Natural killer cell (primary cell): ENCODE measurements at regions not wholly inside any gene's neighbourhood (a gene's known extent, or its start where the extent isn't known, plus 50 kb on each side); places are given as distances from the start of the nearest gene placed in this dataset.

Source experiments
- ATAC-seq, 3 donors: fragments of 150-1000 bp in 2 of 3; fragments of 200-7000 bp in 1 of 3; cut with Tn5 transposase; 1 replicate in 1 of 3; 2 replicates in 2 of 3; pipeline ENCODE4 v1.10.0; 2021; ENCODE audit warnings: mild to moderate bottlenecking in 2 of 3, moderate library complexity in 2 of 3
- DNase-seq, 2 donors: peaks; one replicate each; pipeline versions ENCODE4 v3.0.0 to v3.0.0-alpha.2; 2013 to 2021; ENCODE audit warnings: mixed read lengths in 1 of 2
- H3K27ac ChIP-seq: one replicate; pipeline ENCODE4 v1.5.1; 2013; ENCODE audit warnings: mild to moderate bottlenecking, low read length
- H3K27me3 ChIP-seq: one replicate; pipeline ENCODE4 v1.6.1; 2013; ENCODE audit warnings: low read length; ENCODE audit not compliant: control insufficient read depth, insufficient read depth
- H3K36me3 ChIP-seq: one replicate; pipeline ENCODE4 v1.6.1; 2013; ENCODE audit warnings: low read length; ENCODE audit not compliant: control insufficient read depth, insufficient read depth
- H3K4me1 ChIP-seq: one replicate; pipeline ENCODE4 v1.6.1; 2013; ENCODE audit warnings: low read length; ENCODE audit not compliant: control insufficient read depth, insufficient read depth
- H3K4me3 ChIP-seq: one replicate; pipeline ENCODE4 v1.5.1; 2013; ENCODE audit warnings: low read length
- H3K9me3 ChIP-seq: one replicate; pipeline ENCODE4 v1.6.1; 2013; ENCODE audit warnings: low read length; ENCODE audit not compliant: control insufficient read depth, insufficient read depth
- H3K27ac Mint-ChIP-seq, 2 donors: one replicate each; pipeline ENCODE4 v1.8.0; 2022; ENCODE audit warnings: mild to moderate bottlenecking in 2 of 2, mixed read lengths in 2 of 2, moderate library complexity in 1 of 2
- H3K27me3 Mint-ChIP-seq, 2 donors: one replicate each; pipeline ENCODE4 v1.8.0; 2022; ENCODE audit warnings: low read depth in 2 of 2, mixed read lengths in 2 of 2
- H3K36me3 Mint-ChIP-seq: one replicate; pipeline ENCODE4 v1.8.0; 2022; ENCODE audit warnings: mixed read lengths
- H3K4me1 Mint-ChIP-seq, 2 donors: one replicate each; pipeline ENCODE4 v1.8.0; 2022; ENCODE audit warnings: mixed read lengths in 2 of 2
- H3K4me3 Mint-ChIP-seq: one replicate; pipeline ENCODE4 v1.8.0; 2022; ENCODE audit warnings: mild to moderate bottlenecking, moderate library complexity, mixed read lengths
- H3K9me3 Mint-ChIP-seq, 2 donors: one replicate each; pipeline ENCODE4 v1.8.0; 2022; ENCODE audit warnings: mixed read lengths in 2 of 2
- WGBS: methylation state at CpG from one replicate; pipeline ENCODE4 v1.1.7; 2013; ENCODE audit warnings: missing lambda C conversion rate; ENCODE audit not compliant: insufficient coverage; 5-methylcytosine and 5-hydroxymethylcytosine counted together
- intact Hi-C: fragments of 100-400 bp; cut with micrococcal nuclease; formaldehyde crosslinking; loops from one replicate; pipeline ENCODE4 v1.14.2; 2022
- TF ChIP-seq, protein P1 (sequence below): fragments of 200-600 bp; IDR thresholded peaks from one replicate; pipeline ENCODE4 v1.8.0; 2022; ENCODE audit warnings: antibody characterized with exemption

DNA sequence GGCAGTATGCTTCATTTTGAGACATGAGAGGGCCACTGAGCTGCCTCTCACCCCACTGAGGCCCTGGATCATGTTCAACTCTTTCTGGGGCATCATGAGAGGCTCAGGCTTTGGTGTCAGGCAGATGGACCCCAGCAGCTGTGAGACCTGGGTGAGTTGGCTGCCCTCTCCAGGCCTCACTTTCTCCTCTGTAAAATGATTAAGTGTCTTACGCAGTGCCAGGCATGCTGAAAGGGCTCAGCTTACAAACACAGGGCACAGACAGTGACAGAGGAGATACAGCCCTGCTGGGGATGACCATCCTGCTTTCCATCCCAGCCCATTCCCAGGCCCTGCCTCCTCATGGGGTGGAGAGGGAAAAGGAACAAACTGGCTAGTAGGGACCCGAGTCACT is 387.4 kb downstream of the MATN1 start:
- WGBS = 92% methylated on average over 2 of the region's 2 CpGs
- Mint-ChIP-seq H3K36me3 (no peaks in the 10 kb centered on the region), H3K4me3 (no peak overlapping the region), H3K27ac (no peak overlapping the region), H3K4me1 (no peaks in the 10 kb centered on the region), H3K9me3 (no peaks in the 10 kb centered on the region), H3K27me3 (peaks cover 0 to 2% of the 10 kb centered on the region in 2 donors)
- H3K36me3 ChIP-seq = no peaks in the 10 kb centered on the region
- ATAC-seq = no peak
- no peak overlapping the region for H3K4me3 ChIP-seq
- H3K4me1 ChIP-seq = no peaks in the 10 kb centered on the region
- H3K9me3 ChIP-seq = no peaks in the 10 kb centered on the region
- H3K27me3 ChIP-seq = no peaks in the 10 kb centered on the region
- H3K27ac ChIP-seq = no peak overlapping the region
- TF ChIP-seq, protein P1, sequence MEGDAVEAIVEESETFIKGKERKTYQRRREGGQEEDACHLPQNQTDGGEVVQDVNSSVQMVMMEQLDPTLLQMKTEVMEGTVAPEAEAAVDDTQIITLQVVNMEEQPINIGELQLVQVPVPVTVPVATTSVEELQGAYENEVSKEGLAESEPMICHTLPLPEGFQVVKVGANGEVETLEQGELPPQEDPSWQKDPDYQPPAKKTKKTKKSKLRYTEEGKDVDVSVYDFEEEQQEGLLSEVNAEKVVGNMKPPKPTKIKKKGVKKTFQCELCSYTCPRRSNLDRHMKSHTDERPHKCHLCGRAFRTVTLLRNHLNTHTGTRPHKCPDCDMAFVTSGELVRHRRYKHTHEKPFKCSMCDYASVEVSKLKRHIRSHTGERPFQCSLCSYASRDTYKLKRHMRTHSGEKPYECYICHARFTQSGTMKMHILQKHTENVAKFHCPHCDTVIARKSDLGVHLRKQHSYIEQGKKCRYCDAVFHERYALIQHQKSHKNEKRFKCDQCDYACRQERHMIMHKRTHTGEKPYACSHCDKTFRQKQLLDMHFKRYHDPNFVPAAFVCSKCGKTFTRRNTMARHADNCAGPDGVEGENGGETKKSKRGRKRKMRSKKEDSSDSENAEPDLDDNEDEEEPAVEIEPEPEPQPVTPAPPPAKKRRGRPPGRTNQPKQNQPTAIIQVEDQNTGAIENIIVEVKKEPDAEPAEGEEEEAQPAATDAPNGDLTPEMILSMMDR = no peak
- DNase-seq = no peak
- intact Hi-C loops = no loop called here

DNA sequence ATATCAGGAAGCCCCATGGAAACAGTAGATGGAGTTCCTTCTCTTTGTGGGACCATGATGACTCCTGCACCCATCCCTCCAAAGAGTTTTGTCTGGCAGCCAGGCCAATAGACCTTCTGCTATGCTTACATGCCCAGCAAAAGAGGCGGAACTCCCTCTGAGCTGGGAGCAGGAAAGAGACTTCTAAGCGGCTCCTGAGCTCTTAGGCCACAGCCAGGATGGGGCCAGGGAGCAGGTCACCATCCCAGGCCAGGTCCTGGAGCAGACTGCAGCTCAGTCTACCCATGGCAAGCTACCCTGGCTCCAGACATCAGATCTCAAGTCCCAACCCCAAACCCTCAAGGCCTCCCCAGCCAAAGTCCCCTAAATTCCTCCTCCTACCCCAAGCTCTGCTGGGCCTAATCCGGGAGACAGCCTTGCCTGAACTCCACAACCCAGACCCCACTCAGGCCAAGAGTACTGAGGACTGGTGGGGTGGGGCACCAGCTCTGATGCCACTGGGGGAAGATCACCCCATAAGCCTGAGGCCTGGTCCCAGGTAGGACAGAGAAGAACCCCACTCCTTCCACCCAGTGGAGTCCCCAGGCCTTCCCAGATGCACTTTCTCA is 387.9 kb downstream of the MATN1 start:
- no peaks in the 10 kb centered on the region for H3K27me3 ChIP-seq
- H3K27ac Mint-ChIP-seq = no peak overlapping the region
- no peaks in the 10 kb centered on the region for H3K36me3 ChIP-seq
- H3K4me3 Mint-ChIP-seq = no peak overlapping the region
- H3K4me1 Mint-ChIP-seq = no peaks in the 10 kb centered on the region
- 81% methylated on average over 3 of the region's 3 CpGs for WGBS
- H3K4me1 ChIP-seq = no peaks in the 10 kb centered on the region
- TF ChIP-seq, protein P1 = no peak
- H3K27ac ChIP-seq = no peak overlapping the region
- no peaks in the 10 kb centered on the region for H3K36me3 Mint-ChIP-seq
- no peaks in the 10 kb centered on the region for H3K9me3 ChIP-seq
- peaks cover 0 to 2% of the 10 kb centered on the region in 2 donors for H3K27me3 Mint-ChIP-seq
- no peak overlapping the region for H3K4me3 ChIP-seq
- no peaks in the 10 kb centered on the region for H3K9me3 Mint-ChIP-seq
- DNase-seq (no peak), ATAC-seq (no peak)
- intact Hi-C loops = no loop called here

GRCh38 chr1:30334767-30335166 is 388.6 kb downstream of the MATN1 start:
- H3K4me3 ChIP-seq = no peak overlapping the region
- no peaks in the 10 kb centered on the region for H3K4me1 Mint-ChIP-seq

More at GRCh38 chr1:30334767-30335166, 388.6 kb downstream of the MATN1 start:
- Histone ChIP-seq H3K27me3 (no peaks in the 10 kb centered on the region), H3K36me3 (no peaks in the 10 kb centered on the region), H3K9me3 (no peaks in the 10 kb centered on the region), H3K27ac (no peak overlapping the region), H3K4me1 (no peaks in the 10 kb centered on the region)
- Mint-ChIP-seq H3K4me3 (no peak overlapping the region), H3K36me3 (no peaks in the 10 kb centered on the region), H3K27me3 (peaks cover 0 to 2% of the 10 kb centered on the region in 2 donors), H3K27ac (no peak overlapping the region), H3K9me3 (no peaks in the 10 kb centered on the region)
- WGBS = 94% methylated on average over 2 of the region's 2 CpGs
- DNase-seq = no peak
- intact Hi-C loops = no loop called here
- no peak for ATAC-seq
- TF ChIP-seq, protein P1 = no peak
